ENCODE measurements at regions not wholly inside any gene's neighbourhood (a gene's known extent, or its start where the extent isn't known, plus 50 kb on each side); places are given as distances from the start of the nearest gene placed in this dataset.

DNA sequence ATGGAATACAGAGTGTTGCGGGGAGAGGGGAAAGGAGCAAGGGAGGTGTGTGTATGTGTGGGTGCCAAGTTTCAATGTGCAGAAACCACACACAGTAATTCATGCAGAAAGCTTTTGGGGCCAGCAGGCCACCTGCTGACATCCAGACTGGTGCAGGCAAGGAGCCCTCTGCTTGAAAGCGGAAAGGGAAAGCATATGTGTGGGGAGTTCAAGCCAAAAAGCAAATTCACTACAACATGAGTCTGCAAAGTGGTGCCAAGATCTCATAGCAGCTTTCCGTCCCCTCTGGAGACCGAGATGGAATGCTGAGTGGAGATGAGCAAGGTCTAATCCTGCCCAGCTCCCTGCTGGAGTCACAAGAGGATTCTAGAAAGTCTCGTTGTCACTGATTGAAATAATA lies 159.7 kb upstream of the VLDLR start:
- in situ Hi-C loops (cut with HindIII; ENCODE audit: low pct_unique_long_range_greater_than_20kb, low sequenced_read_pairs) = no loop called here
- Histone ChIP-seq H3K27ac (ENCODE audit: low read length) (no peak overlapping the region), H3K36me3 (ENCODE audit: control insufficient read depth, insufficient read depth, low read length) (no peaks in the 10 kb centered on the region), H3K27me3 (ENCODE audit: control insufficient read depth, insufficient read depth, low read length) (no peaks in the 10 kb centered on the region), H3K4me3 (ENCODE audit: low read depth in 2 of 2, low read length in 2 of 2) (no peak overlapping the region), H3K4me1 (ENCODE audit: control insufficient read depth, insufficient read depth, low read length) (no peaks in the 10 kb centered on the region), H3K9me3 (ENCODE audit: control insufficient read depth, insufficient read depth, low read depth, low read length) (no peaks in the 10 kb centered on the region)
- no peak for DNase-seq (ENCODE audit: low read depth, low spot score)
- intact Hi-C loops (cut with micrococcal nuclease; ENCODE audit: unreplicated experiment) = no loop called here
- no TSS peak for BruUV-seq (replicated peaks)
- ATAC-seq = no peak
- TF ChIP-seq TCF7L2 (IDR thresholded peaks at IDR 0.05; ENCODE audit: low read depth, low read length) (no peak), POLR2AphosphoS5 (IDR thresholded peaks at IDR 0.05; ENCODE audit: low read depth, low read length) (no peak), SIN3A (IDR thresholded peaks at IDR 0.05; ENCODE audit: borderline replicate concordance, insufficient read depth, low read depth, low read length) (no peak)
- TF ChIP-seq, protein P1, sequence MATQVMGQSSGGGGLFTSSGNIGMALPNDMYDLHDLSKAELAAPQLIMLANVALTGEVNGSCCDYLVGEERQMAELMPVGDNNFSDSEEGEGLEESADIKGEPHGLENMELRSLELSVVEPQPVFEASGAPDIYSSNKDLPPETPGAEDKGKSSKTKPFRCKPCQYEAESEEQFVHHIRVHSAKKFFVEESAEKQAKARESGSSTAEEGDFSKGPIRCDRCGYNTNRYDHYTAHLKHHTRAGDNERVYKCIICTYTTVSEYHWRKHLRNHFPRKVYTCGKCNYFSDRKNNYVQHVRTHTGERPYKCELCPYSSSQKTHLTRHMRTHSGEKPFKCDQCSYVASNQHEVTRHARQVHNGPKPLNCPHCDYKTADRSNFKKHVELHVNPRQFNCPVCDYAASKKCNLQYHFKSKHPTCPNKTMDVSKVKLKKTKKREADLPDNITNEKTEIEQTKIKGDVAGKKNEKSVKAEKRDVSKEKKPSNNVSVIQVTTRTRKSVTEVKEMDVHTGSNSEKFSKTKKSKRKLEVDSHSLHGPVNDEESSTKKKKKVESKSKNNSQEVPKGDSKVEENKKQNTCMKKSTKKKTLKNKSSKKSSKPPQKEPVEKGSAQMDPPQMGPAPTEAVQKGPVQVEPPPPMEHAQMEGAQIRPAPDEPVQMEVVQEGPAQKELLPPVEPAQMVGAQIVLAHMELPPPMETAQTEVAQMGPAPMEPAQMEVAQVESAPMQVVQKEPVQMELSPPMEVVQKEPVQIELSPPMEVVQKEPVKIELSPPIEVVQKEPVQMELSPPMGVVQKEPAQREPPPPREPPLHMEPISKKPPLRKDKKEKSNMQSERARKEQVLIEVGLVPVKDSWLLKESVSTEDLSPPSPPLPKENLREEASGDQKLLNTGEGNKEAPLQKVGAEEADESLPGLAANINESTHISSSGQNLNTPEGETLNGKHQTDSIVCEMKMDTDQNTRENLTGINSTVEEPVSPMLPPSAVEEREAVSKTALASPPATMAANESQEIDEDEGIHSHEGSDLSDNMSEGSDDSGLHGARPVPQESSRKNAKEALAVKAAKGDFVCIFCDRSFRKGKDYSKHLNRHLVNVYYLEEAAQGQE (IDR thresholded peaks at IDR 0.05; ENCODE audit: insufficient read depth in 1 of 2, low read depth in 2 of 2, low read length in 1 of 2) = no peak
- TF ChIP-seq, protein P2, sequence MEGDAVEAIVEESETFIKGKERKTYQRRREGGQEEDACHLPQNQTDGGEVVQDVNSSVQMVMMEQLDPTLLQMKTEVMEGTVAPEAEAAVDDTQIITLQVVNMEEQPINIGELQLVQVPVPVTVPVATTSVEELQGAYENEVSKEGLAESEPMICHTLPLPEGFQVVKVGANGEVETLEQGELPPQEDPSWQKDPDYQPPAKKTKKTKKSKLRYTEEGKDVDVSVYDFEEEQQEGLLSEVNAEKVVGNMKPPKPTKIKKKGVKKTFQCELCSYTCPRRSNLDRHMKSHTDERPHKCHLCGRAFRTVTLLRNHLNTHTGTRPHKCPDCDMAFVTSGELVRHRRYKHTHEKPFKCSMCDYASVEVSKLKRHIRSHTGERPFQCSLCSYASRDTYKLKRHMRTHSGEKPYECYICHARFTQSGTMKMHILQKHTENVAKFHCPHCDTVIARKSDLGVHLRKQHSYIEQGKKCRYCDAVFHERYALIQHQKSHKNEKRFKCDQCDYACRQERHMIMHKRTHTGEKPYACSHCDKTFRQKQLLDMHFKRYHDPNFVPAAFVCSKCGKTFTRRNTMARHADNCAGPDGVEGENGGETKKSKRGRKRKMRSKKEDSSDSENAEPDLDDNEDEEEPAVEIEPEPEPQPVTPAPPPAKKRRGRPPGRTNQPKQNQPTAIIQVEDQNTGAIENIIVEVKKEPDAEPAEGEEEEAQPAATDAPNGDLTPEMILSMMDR (IDR thresholded peaks at IDR 0.05) = no peak
- CTCF ChIA-PET = no interaction called here
- POLR2A ChIA-PET = no interaction called here

DNA sequence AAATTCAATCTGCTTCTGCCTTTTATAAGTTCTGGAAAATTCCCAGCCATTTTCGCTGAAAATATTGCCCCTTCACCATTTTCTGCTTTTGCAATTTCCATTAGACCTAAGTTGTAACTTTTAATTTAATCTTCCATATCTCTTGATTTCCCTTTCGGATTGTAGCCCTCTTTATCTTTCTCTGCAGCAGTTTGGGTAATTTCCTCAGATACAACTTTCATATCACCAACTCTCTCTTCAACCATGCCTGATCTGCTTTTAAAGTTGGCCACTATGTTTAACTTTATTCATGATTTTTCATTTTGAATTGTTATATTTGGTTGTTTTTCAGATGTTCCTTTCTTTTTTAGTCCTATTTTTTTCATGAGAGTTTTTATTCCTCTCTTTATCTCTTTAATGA lies 157.0 kb upstream of the VLDLR start:
- intact Hi-C loops (cut with micrococcal nuclease; ENCODE audit: unreplicated experiment) (no loop called here), in situ Hi-C loops (cut with HindIII; ENCODE audit: low pct_unique_long_range_greater_than_20kb, low sequenced_read_pairs) (no loop called here)
- ChIA-PET CTCF (no interaction called here), POLR2A (no interaction called here)
- H3K4me3 ChIP-seq (ENCODE audit: low read depth in 2 of 2, low read length in 2 of 2) = no peak overlapping the region
- no peaks in the 10 kb centered on the region for H3K4me1 ChIP-seq (ENCODE audit: control insufficient read depth, insufficient read depth, low read length)
- BruUV-seq (replicated peaks) = no TSS peak
- H3K9me3 ChIP-seq (ENCODE audit: control insufficient read depth, insufficient read depth, low read depth, low read length) = no peaks in the 10 kb centered on the region
- no peak overlapping the region for H3K27ac ChIP-seq (ENCODE audit: low read length)
- no peaks in the 10 kb centered on the region for H3K36me3 ChIP-seq (ENCODE audit: control insufficient read depth, insufficient read depth, low read length)
- no peak for ATAC-seq
- no peaks in the 10 kb centered on the region for H3K27me3 ChIP-seq (ENCODE audit: control insufficient read depth, insufficient read depth, low read length)
- no peak for DNase-seq (ENCODE audit: low read depth, low spot score)
- TF ChIP-seq POLR2AphosphoS5 (IDR thresholded peaks at IDR 0.05; ENCODE audit: low read depth, low read length) (no peak), SIN3A (IDR thresholded peaks at IDR 0.05; ENCODE audit: borderline replicate concordance, insufficient read depth, low read depth, low read length) (no peak), TCF7L2 (IDR thresholded peaks at IDR 0.05; ENCODE audit: low read depth, low read length) (no peak)
- TF ChIP-seq, protein P2 (IDR thresholded peaks at IDR 0.05) = no peak
- TF ChIP-seq, protein P1 (IDR thresholded peaks at IDR 0.05; ENCODE audit: insufficient read depth in 1 of 2, low read depth in 2 of 2, low read length in 1 of 2) = no peak

Measured in Panc1 (cell line).